ENCODE measurements at regions not wholly inside any gene's neighbourhood (a gene's known extent, or its start where the extent isn't known, plus 50 kb on each side); places are given as distances from the start of the nearest gene placed in this dataset.

GRCh38 chr4:184550476-184550875, 76.1 kb upstream of the IRF2 start:
- WGBS: 76% methylated on average over 3 of the region's 3 CpGs
- no peak for DNase-seq (ENCODE audit: low spot score)

GRCh38 chr4:184548648-184549341, 74.4 kb upstream of the IRF2 start:
- Histone ChIP-seq H3K9ac (ENCODE audit: low read depth in 1 of 2, low read length in 2 of 2) (no peak overlapping the region), H3K27me3 (ENCODE audit: control insufficient read depth in 4 of 4, insufficient read depth in 4 of 4, low read length in 3 of 4) (no peaks in the 10 kb centered on the region), H3K36me3 (ENCODE audit: control insufficient read depth in 4 of 4, insufficient read depth in 3 of 4, low read depth in 1 of 4, low read length in 3 of 4) (no peaks in the 10 kb centered on the region), H3K4me3 (ENCODE audit: low read depth in 1 of 3, low read length in 3 of 3) (peak overlapping the region in 1 of 3 donors; percentile 47), H3K4me1 (ENCODE audit: control insufficient read depth in 4 of 4, insufficient read depth in 4 of 4, low read length in 3 of 4) (peaks cover 3 to 15% (median 10%) of the 10 kb centered on the region in 4 donors), H3K27ac (ENCODE audit: low read depth in 1 of 2, low read length in 2 of 2) (peak overlapping the region in 1 of 2 donors; percentile 38), H3K9me3 (ENCODE audit: control insufficient read depth in 4 of 4, low read length in 3 of 4) (no peaks in the 10 kb centered on the region)
- TF ChIP-seq TAF1 (conservative IDR thresholded peaks at IDR 0.05): no peak
- peak; percentile 19 to 44 for TF ChIP-seq HNF4A (conservative IDR thresholded peaks at IDR 0.05)
- no peak for TF ChIP-seq CTCF (IDR thresholded peaks at IDR 0.05; ENCODE audit: low read depth, low read length, missing input control)
- TF ChIP-seq RXRA (IDR thresholded peaks at IDR 0.05): peak; percentile 6 to 23
- 58% methylated on average over 20 of the region's 20 CpGs for WGBS
- DNase-seq (ENCODE audit: low spot score): no peak

More at GRCh38 chr4:184550476-184550875, 76.1 kb upstream of the IRF2 start:
- Histone ChIP-seq H3K9me3 (ENCODE audit: control insufficient read depth in 4 of 4, low read length in 3 of 4) (no peaks in the 10 kb centered on the region), H3K27me3 (ENCODE audit: control insufficient read depth in 4 of 4, insufficient read depth in 4 of 4, low read length in 3 of 4) (no peaks in the 10 kb centered on the region), H3K9ac (ENCODE audit: low read depth in 1 of 2, low read length in 2 of 2) (no peak overlapping the region), H3K4me3 (ENCODE audit: low read depth in 1 of 3, low read length in 3 of 3) (no peak overlapping the region), H3K4me1 (ENCODE audit: control insufficient read depth in 4 of 4, insufficient read depth in 4 of 4, low read length in 3 of 4) (peaks cover 3 to 15% (median 10%) of the 10 kb centered on the region in 4 donors), H3K27ac (ENCODE audit: low read depth in 1 of 2, low read length in 2 of 2) (no peak overlapping the region), H3K36me3 (ENCODE audit: control insufficient read depth in 4 of 4, insufficient read depth in 3 of 4, low read depth in 1 of 4, low read length in 3 of 4) (no peaks in the 10 kb centered on the region)
- TF ChIP-seq HNF4A (conservative IDR thresholded peaks at IDR 0.05): no peak
- no peak for TF ChIP-seq FOXA1 (IDR thresholded peaks at IDR 0.05)
- no peak for TF ChIP-seq GABPA (IDR thresholded peaks at IDR 0.05 in 1 of 2, conservative IDR thresholded peaks at IDR 0.05 in 1 of 2)

GRCh38 chr4:184548316-184548647, 73.9 kb upstream of the IRF2 start:
- no peak for DNase-seq (ENCODE audit: low spot score)
- WGBS: 63% methylated on average over 5 of the region's 5 CpGs
- Histone ChIP-seq H3K4me3 (ENCODE audit: low read depth in 1 of 3, low read length in 3 of 3) (peak overlapping the region in 1 of 3 donors; percentile 47), H3K9ac (ENCODE audit: low read depth in 1 of 2, low read length in 2 of 2) (no peak overlapping the region), H3K4me1 (ENCODE audit: control insufficient read depth in 4 of 4, insufficient read depth in 4 of 4, low read length in 3 of 4) (peaks cover 3 to 15% (median 10%) of the 10 kb centered on the region in 4 donors), H3K9me3 (ENCODE audit: control insufficient read depth in 4 of 4, low read length in 3 of 4) (no peaks in the 10 kb centered on the region), H3K27me3 (ENCODE audit: control insufficient read depth in 4 of 4, insufficient read depth in 4 of 4, low read length in 3 of 4) (no peaks in the 10 kb centered on the region), H3K36me3 (ENCODE audit: control insufficient read depth in 4 of 4, insufficient read depth in 3 of 4, low read depth in 1 of 4, low read length in 3 of 4) (no peaks in the 10 kb centered on the region), H3K27ac (ENCODE audit: low read depth in 1 of 2, low read length in 2 of 2) (no peak overlapping the region)
- no peak for TF ChIP-seq REST (IDR thresholded peaks at IDR 0.05)
- no peak for TF ChIP-seq SP1 (IDR thresholded peaks at IDR 0.05)

Data from liver (tissue), 8 donors.